ENCODE measurements at regions not wholly inside any gene's neighbourhood (a gene's known extent, or its start where the extent isn't known, plus 50 kb on each side); places are given as distances from the start of the nearest gene placed in this dataset.
A peak's percentile ranks its signal among the peaks of the same experiment; 100 is the strongest.
"Not testable (repeated sequence)": the region's sequence is repeated elsewhere in the genome, so short reads cannot be mapped to it uniquely, and the experiment has no call there.

DNA sequence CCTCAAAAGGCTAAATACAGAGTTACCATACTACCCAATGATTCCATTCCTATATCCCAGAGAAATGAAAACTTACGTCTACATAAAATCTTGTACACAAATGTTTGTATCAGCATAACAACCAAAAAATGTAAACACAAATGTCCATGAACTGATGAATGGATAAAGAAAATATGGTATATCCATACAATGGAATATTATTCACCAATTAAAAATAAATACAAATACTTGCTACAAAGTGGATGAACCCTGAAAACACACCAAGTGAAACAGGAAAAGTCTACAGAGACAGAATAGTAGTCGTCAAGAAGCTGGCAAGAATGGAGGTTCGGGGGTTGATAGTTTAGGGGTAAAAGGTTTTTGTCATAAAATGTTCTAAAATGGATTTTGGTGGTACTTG, 54.0 kb upstream of the ANKRD28 start:
- no peak for DNase-seq

- no peak for DNase-seq
Measured at GRCh38 chr3:15858547-15859506, 61.0 kb upstream of the ANKRD28 start.

DNA sequence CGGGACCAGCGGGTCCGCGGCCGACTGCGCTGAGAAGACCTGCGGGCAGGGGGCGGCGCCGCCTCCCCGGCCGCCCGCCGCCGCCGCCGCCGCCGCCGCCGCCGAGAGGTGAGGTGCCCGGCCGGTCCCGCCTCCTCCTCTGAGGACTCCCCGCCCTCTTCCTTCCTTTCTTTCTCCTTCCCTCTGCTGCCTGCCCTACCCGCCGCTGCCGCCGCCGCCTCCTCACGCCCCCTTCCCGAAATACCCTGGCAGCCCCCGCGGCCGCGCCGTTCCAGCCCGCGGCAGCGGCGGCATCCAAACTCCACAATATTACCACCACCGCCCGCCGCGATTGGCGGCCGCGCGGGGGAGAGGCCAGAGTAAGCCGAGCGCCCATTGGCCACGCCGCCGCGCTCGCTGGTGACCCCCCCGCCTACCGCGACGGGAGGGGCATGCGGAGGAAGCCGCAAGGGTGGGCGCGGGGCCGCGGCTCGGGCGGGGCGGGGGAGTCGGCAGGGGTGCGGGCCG, 61.8 kb upstream of the ANKRD28 start:
- peak; percentile 74 for DNase-seq

GRCh38 chr3:15860014-15860934, 62.5 kb upstream of the ANKRD28 start:
- no peak for DNase-seq

GRCh38 chr3:15861163-15861562, 63.4 kb upstream of the ANKRD28 start:
- no peak for DNase-seq

GRCh38 chr3:15872807-15873206, 75.0 kb upstream of the ANKRD28 start:
- no peak for DNase-seq

GRCh38 chr3:15873415-15873814, 75.6 kb upstream of the ANKRD28 start:
- no peak for DNase-seq

- no peak for DNase-seq
Measured at GRCh38 chr3:15875016-15875689, 77.4 kb upstream of the ANKRD28 start.

- DNase-seq = peak; percentile 8
Measured at GRCh38 chr3:15876669-15877068, 78.9 kb upstream of the ANKRD28 start.

DNA sequence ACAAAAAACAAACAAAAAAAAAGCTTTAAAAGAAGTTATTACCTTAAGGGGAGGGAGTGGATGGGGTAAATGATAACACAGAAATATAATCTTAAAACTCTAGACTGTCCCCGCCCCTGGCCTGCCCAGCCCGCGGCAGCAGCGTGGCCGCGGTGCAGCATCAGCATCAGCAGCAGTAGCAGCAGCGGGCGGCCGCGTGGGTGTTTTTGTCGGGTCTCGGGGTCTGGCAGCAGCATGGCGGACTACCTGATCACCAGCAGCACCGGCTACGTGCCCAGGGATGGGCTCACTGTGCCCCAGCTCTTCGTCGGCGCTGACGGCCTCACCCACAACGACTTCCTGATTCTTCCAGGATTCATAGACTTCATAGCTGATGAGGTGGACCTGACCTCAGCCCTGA, 80.0 kb upstream of the ANKRD28 start:
- DNase-seq = no peak

DNA sequence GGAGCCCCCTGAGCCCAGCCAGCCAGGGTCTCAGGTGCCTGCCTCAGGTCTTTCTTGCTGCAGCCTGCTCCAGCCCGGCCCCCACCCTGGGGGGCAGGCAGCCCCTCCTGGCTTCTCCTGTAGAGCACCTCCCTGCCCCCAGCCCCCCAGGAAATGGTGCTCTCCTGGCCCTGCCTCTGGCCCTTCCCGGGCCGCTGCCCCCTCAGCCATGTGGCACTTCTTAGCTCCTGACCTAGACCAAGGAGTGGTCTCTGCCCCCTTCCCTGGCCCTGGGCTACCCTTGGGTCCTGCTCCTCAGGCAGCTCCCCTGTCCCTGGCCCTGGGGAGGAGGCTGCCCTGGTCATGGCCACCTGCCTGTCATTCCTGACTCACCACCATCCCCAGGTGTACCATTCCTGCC, 82.0 kb upstream of the ANKRD28 start:
- not testable (repeated sequence) for DNase-seq

- DNase-seq = no peak
Measured at GRCh38 chr3:15882577-15882976, 84.8 kb upstream of the ANKRD28 start.

- DNase-seq = no peak
Measured at GRCh38 chr3:15884132-15884531, 86.4 kb upstream of the ANKRD28 start.

- DNase-seq = no peak
Measured at GRCh38 chr3:15886521-15886920, 88.7 kb upstream of the ANKRD28 start.

GRCh38 chr3:15887261-15887660, 89.5 kb upstream of the ANKRD28 start:
- DNase-seq = no peak

DNA sequence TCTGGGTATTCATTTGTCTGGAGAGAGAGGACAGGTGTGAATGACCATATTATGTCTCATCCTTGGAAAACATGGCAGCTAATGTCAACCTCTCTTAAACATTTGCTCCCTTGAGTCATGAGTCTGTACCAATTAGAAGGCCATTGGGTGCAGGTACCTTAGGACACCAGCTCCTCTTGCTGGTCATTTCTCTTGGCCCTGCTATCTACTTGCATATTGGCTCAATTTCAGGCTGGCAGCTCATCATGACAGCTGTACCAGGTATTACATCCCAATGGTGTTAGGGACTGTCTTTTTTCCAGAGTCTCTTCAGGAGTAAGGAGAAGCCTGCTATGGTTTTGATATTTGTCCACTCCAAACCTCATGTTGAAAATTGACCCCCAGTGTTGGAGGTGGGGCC, 92.2 kb upstream of the ANKRD28 start:
- no peak for DNase-seq

DNA sequence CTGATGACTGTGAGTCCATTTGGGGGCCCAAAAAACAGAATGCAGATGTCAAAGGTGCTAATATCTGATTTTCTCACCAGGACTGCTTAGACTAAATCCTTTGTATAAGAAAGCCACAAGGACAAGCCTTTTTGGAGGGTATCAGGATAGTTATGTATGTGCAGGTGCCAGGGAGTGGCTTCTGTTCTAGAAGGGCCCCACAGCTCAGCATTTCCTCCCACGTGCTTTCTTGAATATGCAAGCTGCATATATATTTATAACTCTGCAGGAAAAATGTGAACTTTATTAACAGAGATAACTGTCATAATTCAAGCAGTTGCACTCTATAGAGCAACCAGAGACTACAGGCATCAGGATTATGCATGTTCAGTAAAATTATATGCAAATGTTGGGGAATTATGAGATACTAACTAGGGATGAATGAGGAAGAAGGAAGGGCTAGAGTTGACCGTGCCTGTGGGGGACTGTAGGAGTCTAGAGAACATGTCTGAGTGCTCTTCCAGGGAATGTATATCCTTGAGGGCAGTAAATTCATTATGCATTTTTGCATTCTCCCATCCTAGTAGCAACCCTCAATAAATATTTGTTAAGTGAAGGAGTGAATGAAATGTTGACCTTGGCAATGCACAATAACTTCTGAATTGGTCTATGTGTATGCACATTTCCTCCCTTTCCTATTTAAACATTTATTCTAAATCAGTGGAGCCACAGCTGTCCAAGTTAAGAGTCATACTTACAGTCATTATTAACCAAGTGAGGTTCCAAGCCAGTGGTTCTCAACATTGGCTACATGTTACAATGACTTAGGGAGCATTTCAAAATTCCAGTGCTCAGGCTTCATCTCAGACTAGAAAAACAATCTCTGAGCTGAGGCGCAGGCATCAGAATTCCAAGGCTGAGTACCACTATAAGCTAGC, 94.8 kb upstream of the ANKRD28 start:
- no peak for DNase-seq

- DNase-seq = no peak
Measured at GRCh38 chr3:15894382-15894781, 96.6 kb upstream of the ANKRD28 start.

GRCh38 chr3:15896500-15896899, 98.7 kb upstream of the ANKRD28 start:
- DNase-seq = no peak

GRCh38 chr3:15899388-15899787, 101.6 kb upstream of the ANKRD28 start:
- no peak for DNase-seq

DNA sequence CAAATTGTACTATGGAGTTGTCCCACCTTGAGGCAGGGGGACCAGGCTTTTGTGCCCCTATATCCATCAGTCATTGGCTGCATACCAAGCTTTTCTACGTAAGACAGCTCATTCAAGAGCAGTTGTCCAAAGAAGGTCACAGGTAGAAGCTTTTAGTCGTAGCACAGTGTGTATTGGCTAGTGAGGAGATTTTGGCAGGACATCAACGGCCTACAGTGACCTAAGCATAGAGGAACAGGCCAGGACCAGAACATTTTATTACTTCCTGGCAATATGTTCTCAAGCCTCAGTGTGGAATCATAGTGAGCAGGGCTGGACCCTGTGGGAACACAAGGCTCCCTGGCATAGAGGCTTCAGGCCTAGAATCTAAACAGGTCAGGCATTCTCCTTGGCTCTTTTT, 105.4 kb upstream of the ANKRD28 start:
- DNase-seq = no peak
